Activated T-cell treated with anti-CD3 and anti-CD28 coated beads, Interleukin-2, amount 50 U/mL, for 1 hour (primary cell): ENCODE measurements at regions not wholly inside any gene's neighbourhood (a gene's known extent, or its start where the extent isn't known, plus 50 kb on each side); places are given as distances from the start of the nearest gene placed in this dataset.
"Not testable (repeated sequence)": the region's sequence is repeated elsewhere in the genome, so short reads cannot be mapped to it uniquely, and the experiment has no call there.

Experiments used
- DNase-seq: peaks from one replicate; pipeline ENCODE4 v3.0.0-alpha.2; 2020

- no peak for DNase-seq
These were observed 210.3 kb downstream of the SREK1 start for GRCh38 chr5:66354422-66354821.

GRCh38 chr5:66356011-66356565 is 212.0 kb downstream of the SREK1 start:
- DNase-seq, result no peak

- no peak for DNase-seq
These were observed 214.6 kb downstream of the SREK1 start for GRCh38 chr5:66358741-66359140.

GRCh38 chr5:66361070-66361469 is 217.0 kb downstream of the SREK1 start:
- no peak for DNase-seq

GRCh38 chr5:66362046-66362445 is 217.9 kb downstream of the SREK1 start:
- no peak for DNase-seq

- no peak for DNase-seq
These were observed 218.6 kb downstream of the SREK1 start for GRCh38 chr5:66362687-66363086.

GRCh38 chr5:66363097-66363496 is 219.0 kb downstream of the SREK1 start:
- DNase-seq, result no peak

- no peak for DNase-seq
These were observed 220.1 kb downstream of the SREK1 start for GRCh38 chr5:66364186-66364585.

- no peak for DNase-seq
These were observed 221.9 kb downstream of the SREK1 start for GRCh38 chr5:66365981-66366380.

- no peak for DNase-seq
These were observed 223.9 kb downstream of the SREK1 start for GRCh38 chr5:66367814-66368541.

GRCh38 chr5:66368811-66369210 is 224.7 kb downstream of the SREK1 start:
- DNase-seq, result no peak

- no peak for DNase-seq
These were observed 218.4 kb upstream of the MAST4 start for GRCh38 chr5:66377747-66378146.

- no peak for DNase-seq
These were observed 217.8 kb upstream of the MAST4 start for GRCh38 chr5:66378407-66378806.

- no peak for DNase-seq
These were observed 214.0 kb upstream of the MAST4 start for GRCh38 chr5:66382152-66382551.

GRCh38 chr5:66405145-66405544 is 191.0 kb upstream of the MAST4 start:
- not testable (repeated sequence) for DNase-seq

- DNase-seq, result no peak
These were observed 189.3 kb upstream of the MAST4 start for GRCh38 chr5:66406761-66407336.

GRCh38 chr5:66407765-66408164 is 188.4 kb upstream of the MAST4 start:
- DNase-seq, result no peak

GRCh38 chr5:66408576-66408975 is 187.6 kb upstream of the MAST4 start:
- no peak for DNase-seq

GRCh38 chr5:66410122-66410521 is 186.1 kb upstream of the MAST4 start:
- no peak for DNase-seq

GRCh38 chr5:66411701-66412100 is 184.5 kb upstream of the MAST4 start:
- DNase-seq, result no peak

GRCh38 chr5:66413931-66414330 is 182.3 kb upstream of the MAST4 start:
- no peak for DNase-seq

- no peak for DNase-seq
These were observed 181.0 kb upstream of the MAST4 start for GRCh38 chr5:66415208-66415607.

GRCh38 chr5:66416698-66417097 is 179.5 kb upstream of the MAST4 start:
- no peak for DNase-seq

- no peak for DNase-seq
These were observed 178.4 kb upstream of the MAST4 start for GRCh38 chr5:66417781-66418180.

GRCh38 chr5:66423484-66423883 is 172.7 kb upstream of the MAST4 start:
- DNase-seq, result no peak
